HG03460 (cell line): ENCODE measurements at regions not wholly inside any gene's neighbourhood (a gene's known extent, or its start where the extent isn't known, plus 50 kb on each side); places are given as distances from the start of the nearest gene placed in this dataset.
"Not testable (repeated sequence)": the region's sequence is repeated elsewhere in the genome, so short reads cannot be mapped to it uniquely, and the experiment has no call there.

Source experiments
- ATAC-seq: cut with Tn5 transposase; IDR thresholded peaks from one replicate; pipeline ENCODE4 v1.9.1; 2021; ENCODE audit not compliant: unreplicated experiment

GRCh38 chr22:49004484-49005399, 822.9 kb downstream of the BRD1 start:
- no peak for ATAC-seq

DNA sequence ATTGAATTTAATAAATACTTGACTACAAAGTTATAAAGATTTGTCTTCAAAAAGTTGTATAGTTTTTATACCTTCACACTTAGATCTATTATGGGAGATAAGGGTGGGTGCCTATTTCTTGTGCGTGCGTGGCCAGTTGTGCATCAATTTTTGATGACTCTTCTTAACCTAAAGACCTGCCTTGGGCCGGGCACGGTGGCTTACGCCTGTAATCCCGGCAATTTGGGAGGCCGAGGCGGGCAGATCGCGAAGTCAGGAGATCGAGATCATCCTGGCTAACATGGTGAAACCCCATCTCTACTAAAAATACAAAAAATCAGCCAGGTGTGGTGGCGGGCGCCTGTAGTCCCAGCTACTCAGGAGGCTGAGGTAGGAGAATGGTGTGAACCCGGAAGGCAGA, 830.1 kb downstream of the BRD1 start:
- not testable (repeated sequence) for ATAC-seq

DNA sequence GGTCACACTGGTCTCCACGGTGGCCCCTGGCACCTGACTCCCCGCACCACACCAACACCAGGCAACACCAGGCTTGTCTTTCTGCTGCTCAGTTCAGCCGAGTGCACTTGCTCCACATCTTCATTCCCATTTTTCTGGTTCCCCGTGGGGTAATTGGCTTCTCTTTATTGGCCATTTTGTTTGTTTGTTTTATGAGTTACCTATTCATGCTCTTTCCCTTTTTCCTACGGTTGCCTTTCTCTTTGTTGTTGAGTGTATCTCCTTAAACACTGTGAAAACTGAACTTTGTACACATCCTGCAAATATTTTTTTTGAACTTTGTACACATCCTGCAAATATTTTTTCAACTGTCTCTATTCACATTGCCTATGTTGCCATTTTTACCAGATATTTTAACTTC, 834.0 kb downstream of the BRD1 start:
- no peak for ATAC-seq

DNA sequence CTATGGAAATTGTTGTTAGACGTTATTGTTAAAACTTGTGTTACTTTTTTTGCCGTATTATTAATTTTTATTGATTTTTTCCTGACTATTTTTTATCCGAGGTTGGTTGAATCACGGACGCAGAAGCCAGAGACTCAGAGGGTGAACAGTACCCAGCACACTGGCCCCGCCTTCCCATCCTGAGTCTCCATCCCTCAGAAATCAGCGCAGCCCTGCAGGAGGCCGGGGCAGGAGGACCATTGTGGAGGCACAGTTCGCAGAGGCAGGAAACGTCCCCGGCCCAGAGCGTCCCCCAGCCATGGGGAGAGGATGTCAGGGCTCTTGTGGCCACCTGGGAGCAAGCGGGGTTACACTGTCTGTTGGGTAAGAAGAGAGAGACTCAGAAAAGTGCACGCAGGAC, 843.0 kb downstream of the BRD1 start:
- ATAC-seq, result no peak

GRCh38 chr22:48982321-48982905, 845.3 kb downstream of the BRD1 start:
- ATAC-seq, result no peak

- no peak for ATAC-seq
These were observed 846.2 kb downstream of the BRD1 start for GRCh38 chr22:48981371-48982061.

GRCh38 chr22:48980918-48981317, 846.8 kb downstream of the BRD1 start:
- no peak for ATAC-seq

DNA sequence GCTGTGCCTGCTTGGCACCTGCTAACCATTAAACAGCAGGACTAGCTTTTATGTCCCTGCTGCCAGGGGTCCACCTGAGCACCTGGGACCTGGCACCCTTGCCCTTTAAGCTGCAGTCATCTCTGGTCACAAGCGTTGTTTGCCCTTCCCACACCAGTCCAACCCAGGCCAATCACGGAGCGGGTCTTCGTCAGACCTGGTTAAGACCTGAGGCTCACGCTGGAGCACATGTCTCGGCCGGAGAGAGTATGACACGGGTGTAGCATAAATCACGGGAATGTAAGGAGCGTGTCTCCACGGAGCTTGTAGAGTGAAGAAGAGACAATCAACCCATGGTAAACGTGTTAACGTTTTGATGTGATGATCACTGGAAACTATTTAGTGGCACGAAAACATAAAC, 847.3 kb downstream of the BRD1 start:
- no peak for ATAC-seq

GRCh38 chr22:48979482-48979881, 848.2 kb downstream of the BRD1 start:
- ATAC-seq, result no peak

DNA sequence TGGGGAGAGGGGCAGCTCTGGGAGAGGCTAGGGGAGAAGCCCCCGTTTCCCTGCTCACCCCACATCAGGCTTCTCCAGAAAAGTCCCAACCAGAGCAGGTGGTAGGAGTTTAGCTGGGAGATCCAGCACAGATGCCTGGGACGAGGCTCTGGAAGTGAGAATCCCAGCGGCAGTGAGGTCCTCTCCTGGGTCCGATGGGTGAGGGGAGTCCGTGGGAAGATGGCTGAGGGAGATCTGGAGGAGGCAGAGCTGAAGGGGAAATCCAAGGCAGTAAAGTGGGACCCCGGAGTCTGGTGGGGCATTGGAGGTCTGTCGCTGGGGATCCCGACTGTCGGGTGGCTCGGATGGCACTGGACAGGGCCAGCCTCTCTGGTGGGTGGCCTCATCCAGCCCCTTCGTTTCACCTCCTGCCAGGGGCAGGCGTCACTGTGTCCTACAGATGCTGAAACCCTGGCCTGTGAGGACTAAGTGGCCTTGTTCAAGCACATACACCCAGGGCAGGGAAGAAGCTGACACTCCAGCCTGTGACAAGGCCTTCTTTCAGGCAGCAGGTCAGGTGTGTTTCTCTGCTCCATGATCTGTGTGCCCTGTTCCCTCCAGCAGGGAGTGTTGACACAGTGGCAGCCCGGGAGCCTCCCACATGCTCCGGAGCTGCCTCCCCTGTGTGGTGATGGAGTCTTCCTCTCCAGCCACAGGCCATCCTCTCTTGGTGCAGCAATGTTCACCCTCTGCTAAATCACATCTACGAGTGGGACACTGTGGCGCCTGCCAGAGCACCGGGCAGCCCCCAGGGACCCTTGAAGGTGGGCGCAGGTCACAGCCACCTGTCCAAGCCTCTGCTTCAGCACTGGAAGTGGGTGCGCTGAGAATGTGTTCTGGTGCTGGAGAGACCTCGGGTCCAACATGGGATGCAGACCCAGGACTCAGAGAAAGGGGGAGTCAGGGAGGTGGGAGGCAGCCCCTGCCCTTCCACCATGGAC, 850.8 kb downstream of the BRD1 start:
- ATAC-seq, result no peak

- no peak for ATAC-seq
These were observed 851.8 kb downstream of the BRD1 start for GRCh38 chr22:48975886-48976285.

DNA sequence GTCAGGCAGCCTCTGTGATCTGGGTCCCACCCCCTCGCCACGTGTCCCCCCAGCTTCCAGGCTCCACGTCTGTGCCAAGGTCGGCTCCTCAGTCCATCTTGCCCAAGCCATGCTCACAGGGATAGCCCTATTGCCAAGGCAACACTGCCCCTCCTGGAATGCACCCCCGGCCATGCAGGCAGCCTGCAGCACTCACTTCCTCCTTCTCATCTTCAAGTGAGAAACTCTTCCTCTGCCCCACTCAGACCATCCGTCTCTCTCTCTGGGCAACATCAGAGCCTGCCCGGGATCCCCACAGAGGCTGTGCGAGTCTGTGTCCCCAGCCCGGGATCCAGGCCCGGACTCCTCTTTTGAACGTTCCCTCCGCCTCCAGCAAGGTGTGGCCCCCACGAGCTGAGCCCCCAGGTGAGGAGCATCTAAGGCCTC, 852.3 kb downstream of the BRD1 start:
- ATAC-seq, result no peak

GRCh38 chr22:48974443-48975315, 853.0 kb downstream of the BRD1 start:
- no peak for ATAC-seq

DNA sequence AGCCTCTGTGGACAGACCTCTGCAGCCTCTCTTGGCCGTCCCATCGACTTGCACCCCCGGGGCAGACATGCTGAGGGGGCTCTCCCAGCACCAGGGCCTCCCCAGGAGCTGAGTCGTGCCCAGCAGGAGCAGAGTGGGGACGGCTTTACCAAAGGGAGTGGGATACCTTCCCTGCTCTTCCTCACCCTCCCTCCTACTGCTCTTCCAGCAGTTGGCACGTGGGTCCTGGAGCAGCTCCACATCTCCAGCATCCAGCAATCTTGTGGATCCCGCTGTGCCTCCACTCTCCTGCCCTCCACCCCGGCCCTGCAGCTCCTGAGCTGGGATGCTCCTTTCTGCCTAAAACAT, 854.0 kb downstream of the BRD1 start:
- ATAC-seq, result no peak

DNA sequence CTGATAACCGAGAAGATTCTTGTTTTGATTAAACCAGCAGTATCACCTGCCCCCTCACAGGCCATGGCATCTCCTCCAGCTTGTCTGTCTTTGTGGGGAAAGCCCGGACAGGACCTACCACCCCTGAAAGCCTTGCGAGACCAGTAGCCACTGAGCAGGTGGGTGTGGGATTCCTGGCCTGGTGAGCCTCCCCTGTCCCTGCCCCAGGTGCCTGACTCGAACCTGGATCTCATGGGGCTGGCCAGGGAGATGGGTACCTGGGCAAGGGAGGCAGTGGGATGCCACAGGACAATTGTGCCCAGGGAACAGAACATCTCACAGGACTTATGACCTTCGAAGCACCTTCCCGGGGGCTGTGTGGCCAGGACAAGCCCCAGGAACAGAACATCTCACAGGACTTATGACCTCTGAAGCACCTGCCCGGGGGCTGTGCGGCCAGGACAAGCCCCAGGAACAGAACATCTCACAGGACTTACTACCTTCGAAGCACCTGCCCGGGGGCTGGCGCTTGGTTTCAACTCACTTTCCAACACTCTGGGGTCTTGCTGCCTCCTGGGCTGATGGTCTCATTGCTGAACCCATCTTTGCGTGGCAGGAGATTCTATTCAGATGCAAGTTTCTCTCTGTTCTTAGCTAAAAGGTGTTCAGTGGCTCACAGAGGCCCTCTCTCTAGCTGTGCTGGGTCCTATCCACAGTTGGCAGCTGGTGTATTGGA, 854.5 kb downstream of the BRD1 start:
- no peak for ATAC-seq

GRCh38 chr22:48968201-48968959, 859.3 kb downstream of the BRD1 start:
- ATAC-seq, result no peak

GRCh38 chr22:48963405-48963804, 864.3 kb downstream of the BRD1 start:
- no peak for ATAC-seq

DNA sequence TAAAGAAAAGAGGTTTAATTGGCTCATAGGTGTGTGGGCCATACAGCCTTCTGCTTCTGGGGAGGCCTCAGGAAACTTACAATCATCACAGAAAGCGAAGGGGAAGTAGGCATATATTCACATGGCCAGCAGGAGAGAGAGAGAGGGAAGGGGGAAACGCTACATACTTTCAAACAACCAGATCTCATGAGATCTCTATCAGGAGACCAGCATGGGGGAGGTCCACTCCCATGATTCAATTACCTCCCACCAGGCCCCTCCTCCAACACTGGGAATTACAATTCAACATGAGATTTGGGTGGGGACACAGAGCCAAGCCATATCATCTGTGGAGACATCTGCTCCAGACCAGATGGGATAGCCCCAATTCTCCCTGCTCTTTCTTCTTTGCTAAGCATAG, 866.0 kb downstream of the BRD1 start:
- no peak for ATAC-seq
